Ammon's horn (tissue), 1 donor: ENCODE measurements at regions not wholly inside any gene's neighbourhood (a gene's known extent, or its start where the extent isn't known, plus 50 kb on each side); places are given as distances from the start of the nearest gene placed in this dataset.

Experiments
- DNase-seq: peaks from one replicate; pipeline ENCODE4 v3.0.0-alpha.2; 2016; ENCODE audit warnings: low spot score

GRCh38 chr3:22593638-22594037 is 609.5 kb upstream of the UBE2E2 start:
- no peak for DNase-seq

GRCh38 chr3:22594990-22595389 is 608.1 kb upstream of the UBE2E2 start:
- no peak for DNase-seq

- DNase-seq, result no peak
Measured at GRCh38 chr3:22606461-22606860, 596.7 kb upstream of the UBE2E2 start.

- DNase-seq, result no peak
Measured at GRCh38 chr3:22606938-22607337, 596.2 kb upstream of the UBE2E2 start.

GRCh38 chr3:22608093-22608492 is 595.0 kb upstream of the UBE2E2 start:
- DNase-seq, result no peak

GRCh38 chr3:22608721-22609120 is 594.4 kb upstream of the UBE2E2 start:
- DNase-seq, result no peak

- DNase-seq, result no peak
Measured at GRCh38 chr3:22609139-22609538, 594.0 kb upstream of the UBE2E2 start.

- DNase-seq, result no peak
Measured at GRCh38 chr3:22612927-22613326, 590.2 kb upstream of the UBE2E2 start.

GRCh38 chr3:22615790-22616189 is 587.3 kb upstream of the UBE2E2 start:
- no peak for DNase-seq

GRCh38 chr3:22617372-22617771 is 585.8 kb upstream of the UBE2E2 start:
- DNase-seq, result no peak

- DNase-seq, result no peak
Measured at GRCh38 chr3:22620498-22620897, 582.6 kb upstream of the UBE2E2 start.

- DNase-seq, result no peak
Measured at GRCh38 chr3:22621205-22621809, 581.8 kb upstream of the UBE2E2 start.

GRCh38 chr3:22627993-22628499 is 575.1 kb upstream of the UBE2E2 start:
- DNase-seq, result no peak

GRCh38 chr3:22632536-22632935 is 570.6 kb upstream of the UBE2E2 start:
- DNase-seq, result no peak

GRCh38 chr3:22634433-22634832 is 568.7 kb upstream of the UBE2E2 start:
- no peak for DNase-seq

GRCh38 chr3:22659651-22660475 is 543.3 kb upstream of the UBE2E2 start:
- DNase-seq, result no peak

- no peak for DNase-seq
Measured at GRCh38 chr3:22660606-22661005, 542.5 kb upstream of the UBE2E2 start.

GRCh38 chr3:22661121-22661700 is 541.9 kb upstream of the UBE2E2 start:
- DNase-seq, result no peak

- no peak for DNase-seq
Measured at GRCh38 chr3:22665528-22665927, 537.6 kb upstream of the UBE2E2 start.

- no peak for DNase-seq
Measured at GRCh38 chr3:22666736-22667135, 536.4 kb upstream of the UBE2E2 start.

GRCh38 chr3:22671848-22672247 is 531.3 kb upstream of the UBE2E2 start:
- no peak for DNase-seq

- DNase-seq, result no peak
Measured at GRCh38 chr3:22684739-22685138, 518.4 kb upstream of the UBE2E2 start.

- DNase-seq, result no peak
Measured at GRCh38 chr3:22685597-22685996, 517.5 kb upstream of the UBE2E2 start.
